OCI-LY1 (cell line): ENCODE measurements at regions not wholly inside any gene's neighbourhood (a gene's known extent, or its start where the extent isn't known, plus 50 kb on each side); places are given as distances from the start of the nearest gene placed in this dataset.

Source experiments
- CTCF ChIP-seq: fragments of 200-600 bp; sonication (generic), shearing (Covaris generic); IDR thresholded peaks from 2 replicates; pipeline ENCODE4 v1.5.1; 2017; ENCODE audit warnings: mild to moderate bottlenecking, antibody characterized with exemption, low read length, moderate library complexity, mixed read lengths
- EZH2 ChIP-seq: fragments of 200-600 bp; sonication (generic), shearing (Covaris generic); IDR thresholded peaks from 2 replicates; pipeline ENCODE4 v1.8.0; 2017; ENCODE audit warnings: borderline replicate concordance, mixed run types, mild to moderate bottlenecking, antibody characterized with exemption, low read length, moderate library complexity, mixed read lengths

- TF ChIP-seq EZH2 (no peak), CTCF (no peak)
Observed at GRCh38 chr1:219434285-219434922, 178.5 kb downstream of the ZC3H11B start.
